ENCODE measurements at regions not wholly inside any gene's neighbourhood (a gene's known extent, or its start where the extent isn't known, plus 50 kb on each side); places are given as distances from the start of the nearest gene placed in this dataset.

DNA sequence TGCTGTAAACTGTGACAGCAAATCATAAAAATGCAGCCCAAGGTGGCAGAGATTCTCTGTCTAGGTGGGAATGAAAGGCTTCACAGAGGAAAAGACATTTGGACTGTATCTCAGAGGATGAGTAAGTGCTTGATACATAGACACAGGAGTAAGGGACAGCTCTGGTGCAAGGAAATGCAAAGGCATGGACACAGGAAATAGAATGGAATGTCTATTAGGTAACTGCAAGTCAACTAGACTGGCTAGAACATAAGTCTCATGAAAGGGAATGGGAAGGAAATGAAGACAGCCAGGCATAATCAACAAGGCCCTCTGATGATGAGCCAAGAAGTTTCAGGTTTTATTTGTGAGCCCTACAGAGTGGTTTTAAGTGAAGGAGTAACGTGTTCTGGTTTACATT lies 321.7 kb downstream of the SUCLA2 start:
- no peaks in the 10 kb centered on the region for H3K4me1 ChIP-seq (ENCODE audit: control insufficient read depth in 4 of 4, insufficient read depth in 4 of 4, low read length in 3 of 4)
- no peak for TF ChIP-seq NR2F2 (IDR thresholded peaks at IDR 0.05)
- peaks cover 0 to 2% (median 0%) of the 10 kb centered on the region in 4 donors for H3K9me3 ChIP-seq (ENCODE audit: control insufficient read depth in 4 of 4, low read length in 3 of 4)
- WGBS = 84% methylated on average over 1 of the region's 1 CpG
- no peak overlapping the region for H3K9ac ChIP-seq (ENCODE audit: low read depth in 1 of 2, low read length in 2 of 2)
- peaks cover 0 to 2% (median 0%) of the 10 kb centered on the region in 4 donors for H3K27me3 ChIP-seq (ENCODE audit: control insufficient read depth in 4 of 4, insufficient read depth in 4 of 4, low read length in 3 of 4)
- no peak for DNase-seq (ENCODE audit: low spot score)
- H3K27ac ChIP-seq (ENCODE audit: low read depth in 1 of 2, low read length in 2 of 2) = no peak overlapping the region
- no peaks in the 10 kb centered on the region for H3K36me3 ChIP-seq (ENCODE audit: control insufficient read depth in 4 of 4, insufficient read depth in 3 of 4, low read depth in 1 of 4, low read length in 3 of 4)
- no peak overlapping the region for H3K4me3 ChIP-seq (ENCODE audit: low read depth in 1 of 3, low read length in 3 of 3)

DNA sequence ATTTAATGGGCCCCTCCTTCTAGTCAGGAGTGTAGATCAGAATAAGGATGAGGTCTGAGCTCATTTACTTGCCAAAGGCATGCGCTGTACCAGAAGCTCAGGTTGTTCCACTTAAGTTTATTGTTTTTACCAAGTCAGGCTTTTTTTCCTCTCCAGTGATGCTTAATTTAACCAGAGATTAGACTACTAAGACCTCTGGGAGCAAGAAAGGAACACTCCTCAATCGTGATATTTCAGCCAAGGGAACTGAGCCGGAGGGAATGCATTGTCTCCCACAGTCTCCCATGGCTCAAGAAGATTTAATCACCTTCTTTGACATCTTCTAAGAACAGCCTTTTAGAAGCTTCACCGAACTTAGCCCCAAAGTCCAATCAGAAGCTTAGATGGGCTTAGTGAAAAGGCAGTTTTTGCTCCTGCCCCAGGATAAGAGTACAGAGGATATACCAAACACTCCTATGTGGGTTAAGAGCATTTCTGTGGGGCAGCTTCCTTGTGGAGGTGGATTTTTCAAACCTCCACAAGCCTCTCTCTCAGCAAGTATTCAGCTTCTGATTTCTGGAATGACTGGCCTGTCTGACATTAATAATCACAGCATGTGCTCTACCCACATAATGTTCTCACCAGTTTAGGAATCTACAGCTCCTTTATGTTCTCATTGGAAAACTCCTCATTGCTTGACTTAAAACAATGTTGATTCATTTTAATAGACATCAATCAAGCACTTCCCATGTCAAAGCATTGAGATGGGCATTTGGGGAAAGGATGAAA lies 322.7 kb downstream of the SUCLA2 start:
- no peaks in the 10 kb centered on the region for H3K36me3 ChIP-seq (ENCODE audit: control insufficient read depth in 4 of 4, insufficient read depth in 3 of 4, low read depth in 1 of 4, low read length in 3 of 4)
- 78% methylated on average over 4 of the region's 4 CpGs for WGBS
- DNase-seq (ENCODE audit: low spot score) = no peak
- no peak overlapping the region for H3K27ac ChIP-seq (ENCODE audit: low read depth in 1 of 2, low read length in 2 of 2)
- H3K9ac ChIP-seq (ENCODE audit: low read depth in 1 of 2, low read length in 2 of 2) = no peak overlapping the region
- peaks cover 0 to 2% (median 0%) of the 10 kb centered on the region in 4 donors for H3K27me3 ChIP-seq (ENCODE audit: control insufficient read depth in 4 of 4, insufficient read depth in 4 of 4, low read length in 3 of 4)
- H3K4me3 ChIP-seq (ENCODE audit: low read depth in 1 of 3, low read length in 3 of 3) = no peak overlapping the region
- no peaks in the 10 kb centered on the region for H3K4me1 ChIP-seq (ENCODE audit: control insufficient read depth in 4 of 4, insufficient read depth in 4 of 4, low read length in 3 of 4)
- no peaks in the 10 kb centered on the region for H3K9me3 ChIP-seq (ENCODE audit: control insufficient read depth in 4 of 4, low read length in 3 of 4)
- no peak for TF ChIP-seq SP1 (IDR thresholded peaks at IDR 0.05)
- no peak for TF ChIP-seq FOXA1 (IDR thresholded peaks at IDR 0.05)
- no peak for TF ChIP-seq JUND (IDR thresholded peaks at IDR 0.05)
- TF ChIP-seq YY1 (IDR thresholded peaks at IDR 0.05) = no peak
- TF ChIP-seq RAD21 (IDR thresholded peaks at IDR 0.05) = no peak
- no peak for TF ChIP-seq HNF4A (conservative IDR thresholded peaks at IDR 0.05)
- TF ChIP-seq, protein P1, sequence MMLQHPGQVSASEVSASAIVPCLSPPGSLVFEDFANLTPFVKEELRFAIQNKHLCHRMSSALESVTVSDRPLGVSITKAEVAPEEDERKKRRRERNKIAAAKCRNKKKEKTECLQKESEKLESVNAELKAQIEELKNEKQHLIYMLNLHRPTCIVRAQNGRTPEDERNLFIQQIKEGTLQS (IDR thresholded peaks at IDR 0.05) = no peak
- TF ChIP-seq, protein P2, sequence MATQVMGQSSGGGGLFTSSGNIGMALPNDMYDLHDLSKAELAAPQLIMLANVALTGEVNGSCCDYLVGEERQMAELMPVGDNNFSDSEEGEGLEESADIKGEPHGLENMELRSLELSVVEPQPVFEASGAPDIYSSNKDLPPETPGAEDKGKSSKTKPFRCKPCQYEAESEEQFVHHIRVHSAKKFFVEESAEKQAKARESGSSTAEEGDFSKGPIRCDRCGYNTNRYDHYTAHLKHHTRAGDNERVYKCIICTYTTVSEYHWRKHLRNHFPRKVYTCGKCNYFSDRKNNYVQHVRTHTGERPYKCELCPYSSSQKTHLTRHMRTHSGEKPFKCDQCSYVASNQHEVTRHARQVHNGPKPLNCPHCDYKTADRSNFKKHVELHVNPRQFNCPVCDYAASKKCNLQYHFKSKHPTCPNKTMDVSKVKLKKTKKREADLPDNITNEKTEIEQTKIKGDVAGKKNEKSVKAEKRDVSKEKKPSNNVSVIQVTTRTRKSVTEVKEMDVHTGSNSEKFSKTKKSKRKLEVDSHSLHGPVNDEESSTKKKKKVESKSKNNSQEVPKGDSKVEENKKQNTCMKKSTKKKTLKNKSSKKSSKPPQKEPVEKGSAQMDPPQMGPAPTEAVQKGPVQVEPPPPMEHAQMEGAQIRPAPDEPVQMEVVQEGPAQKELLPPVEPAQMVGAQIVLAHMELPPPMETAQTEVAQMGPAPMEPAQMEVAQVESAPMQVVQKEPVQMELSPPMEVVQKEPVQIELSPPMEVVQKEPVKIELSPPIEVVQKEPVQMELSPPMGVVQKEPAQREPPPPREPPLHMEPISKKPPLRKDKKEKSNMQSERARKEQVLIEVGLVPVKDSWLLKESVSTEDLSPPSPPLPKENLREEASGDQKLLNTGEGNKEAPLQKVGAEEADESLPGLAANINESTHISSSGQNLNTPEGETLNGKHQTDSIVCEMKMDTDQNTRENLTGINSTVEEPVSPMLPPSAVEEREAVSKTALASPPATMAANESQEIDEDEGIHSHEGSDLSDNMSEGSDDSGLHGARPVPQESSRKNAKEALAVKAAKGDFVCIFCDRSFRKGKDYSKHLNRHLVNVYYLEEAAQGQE (IDR thresholded peaks at IDR 0.05) = no peak
- TF ChIP-seq, protein P3, sequence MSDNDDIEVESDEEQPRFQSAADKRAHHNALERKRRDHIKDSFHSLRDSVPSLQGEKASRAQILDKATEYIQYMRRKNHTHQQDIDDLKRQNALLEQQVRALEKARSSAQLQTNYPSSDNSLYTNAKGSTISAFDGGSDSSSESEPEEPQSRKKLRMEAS (IDR thresholded peaks at IDR 0.05) = no peak
- no peak for TF ChIP-seq TAF1 (conservative IDR thresholded peaks at IDR 0.05)
- no peak for TF ChIP-seq FOXA2 (IDR thresholded peaks at IDR 0.05)

DNA sequence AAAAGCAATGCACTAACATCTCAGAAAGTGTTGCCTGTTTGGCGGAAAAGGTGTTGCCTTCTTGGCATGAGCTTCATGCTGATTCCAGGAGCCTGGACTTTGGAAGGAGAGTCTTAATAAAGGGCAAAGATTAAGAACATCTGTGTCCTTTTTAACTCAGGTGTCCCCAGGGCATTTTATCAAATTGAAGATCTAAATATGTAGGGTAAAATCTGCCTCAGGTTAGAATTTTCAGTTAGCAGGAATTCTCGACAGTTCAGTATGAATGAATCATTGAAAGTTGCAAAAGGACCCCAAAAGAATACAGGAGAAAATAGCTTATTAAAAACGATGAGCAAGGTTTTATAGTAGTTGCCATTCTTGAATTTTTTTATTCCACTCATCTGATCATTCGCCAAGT lies 325.2 kb downstream of the SUCLA2 start:
- Histone ChIP-seq H3K9ac (ENCODE audit: low read depth in 1 of 2, low read length in 2 of 2) (no peak overlapping the region), H3K27ac (ENCODE audit: low read depth in 1 of 2, low read length in 2 of 2) (no peak overlapping the region), H3K36me3 (ENCODE audit: control insufficient read depth in 4 of 4, insufficient read depth in 3 of 4, low read depth in 1 of 4, low read length in 3 of 4) (no peaks in the 10 kb centered on the region), H3K4me3 (ENCODE audit: low read depth in 1 of 3, low read length in 3 of 3) (no peak overlapping the region), H3K9me3 (ENCODE audit: control insufficient read depth in 4 of 4, low read length in 3 of 4) (no peaks in the 10 kb centered on the region), H3K4me1 (ENCODE audit: control insufficient read depth in 4 of 4, insufficient read depth in 4 of 4, low read length in 3 of 4) (peaks cover 0 to 2% (median 0%) of the 10 kb centered on the region in 4 donors), H3K27me3 (ENCODE audit: control insufficient read depth in 4 of 4, insufficient read depth in 4 of 4, low read length in 3 of 4) (peaks cover 0 to 2% (median 0%) of the 10 kb centered on the region in 4 donors)
- 82% methylated on average over 4 of the region's 4 CpGs for WGBS
- no peak for DNase-seq (ENCODE audit: low spot score)
- TF ChIP-seq NR2F2 (IDR thresholded peaks at IDR 0.05) = no peak
